ENCODE measurements at regions not wholly inside any gene's neighbourhood (a gene's known extent, or its start where the extent isn't known, plus 50 kb on each side); places are given as distances from the start of the nearest gene placed in this dataset.

DNA sequence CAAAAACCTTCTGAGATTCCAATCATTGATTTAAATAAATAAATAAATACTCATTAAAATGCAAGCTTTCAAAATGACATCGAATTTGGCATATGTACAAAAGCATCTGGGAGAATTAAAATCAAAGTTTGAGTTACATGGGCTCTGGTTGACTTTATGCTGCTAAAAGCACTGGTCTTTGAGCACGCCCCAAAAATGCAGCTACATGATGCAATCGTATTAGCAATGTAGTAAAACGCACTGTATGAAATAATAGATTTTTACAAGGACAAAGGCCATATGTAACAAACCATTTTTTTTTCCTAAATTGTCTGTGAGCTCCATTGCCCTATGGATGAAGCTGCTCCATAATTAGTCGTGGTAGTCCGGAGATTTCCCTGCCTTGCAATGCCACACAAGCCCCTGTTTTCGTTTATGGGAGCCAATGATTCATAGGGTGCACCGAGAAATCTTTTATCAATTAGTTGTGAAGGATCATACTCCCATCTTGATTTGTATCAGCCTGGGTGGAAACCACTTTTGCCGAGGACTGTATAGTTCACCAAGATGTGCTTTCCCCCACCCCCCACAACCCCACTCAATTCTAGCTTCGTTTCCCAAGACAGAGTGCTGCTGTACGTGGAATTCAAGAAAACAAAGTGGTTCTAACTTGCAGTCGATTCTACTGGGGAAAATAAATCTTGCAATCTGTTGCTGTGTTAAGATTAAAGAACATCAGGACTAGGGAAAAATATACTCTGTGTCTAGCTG lies 268.4 kb downstream of the IRS1 start:
- H3K9me3 ChIP-seq, result no peaks in the 10 kb centered on the region
- DNase-seq, result no peak
- intact Hi-C loops (cut with DNase I), result no loop called here
- no peak for TF ChIP-seq CTCF (IDR thresholded peaks at IDR 0.05)
- H3K4me1 ChIP-seq, result no peaks in the 10 kb centered on the region
- no peak overlapping the region for H3K27ac ChIP-seq
- H3K27me3 ChIP-seq (ENCODE audit: low read depth), result no peaks in the 10 kb centered on the region
- no peaks in the 10 kb centered on the region for H3K36me3 ChIP-seq
- ATAC-seq, result no peak
- no peak overlapping the region for H3K4me3 ChIP-seq

GRCh38 chr2:226529556-226529955 lies 270.1 kb downstream of the IRS1 start:
- Histone ChIP-seq H3K4me3 (no peak overlapping the region), H3K36me3 (no peaks in the 10 kb centered on the region), H3K27me3 (ENCODE audit: low read depth) (no peaks in the 10 kb centered on the region), H3K27ac (no peak overlapping the region), H3K4me1 (no peaks in the 10 kb centered on the region), H3K9me3 (no peaks in the 10 kb centered on the region)
- TF ChIP-seq CTCF (IDR thresholded peaks at IDR 0.05), result no peak
- ATAC-seq (no peak), DNase-seq (no peak)
- intact Hi-C loops (cut with DNase I), result no loop called here

DNA sequence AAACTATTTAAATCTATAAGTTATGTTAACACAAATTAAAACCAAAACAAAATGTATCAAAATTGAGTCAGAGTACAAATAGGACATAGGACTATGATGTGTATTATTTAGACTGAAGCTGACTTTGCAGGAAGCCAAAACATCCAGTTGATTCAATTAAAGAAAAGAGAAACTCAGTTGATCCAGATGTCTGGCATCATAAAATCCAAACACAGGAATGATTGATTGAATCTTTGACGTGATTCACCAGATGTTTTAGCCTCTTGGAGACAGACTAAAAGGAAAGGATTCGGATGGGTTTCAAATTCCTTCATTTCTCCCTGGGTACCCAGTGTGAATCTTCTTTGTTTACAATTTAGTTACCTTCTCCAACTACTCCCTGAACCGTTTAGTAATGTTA lies 272.9 kb downstream of the IRS1 start:
- H3K27ac ChIP-seq, result no peak overlapping the region
- DNase-seq (no peak), ATAC-seq (no peak)
- H3K9me3 ChIP-seq, result no peaks in the 10 kb centered on the region
- intact Hi-C loops (cut with DNase I), result no loop called here
- H3K36me3 ChIP-seq, result no peaks in the 10 kb centered on the region
- no peak for TF ChIP-seq CTCF (IDR thresholded peaks at IDR 0.05)
- no peaks in the 10 kb centered on the region for H3K27me3 ChIP-seq (ENCODE audit: low read depth)
- H3K4me1 ChIP-seq, result no peaks in the 10 kb centered on the region
- no peak overlapping the region for H3K4me3 ChIP-seq

DNA sequence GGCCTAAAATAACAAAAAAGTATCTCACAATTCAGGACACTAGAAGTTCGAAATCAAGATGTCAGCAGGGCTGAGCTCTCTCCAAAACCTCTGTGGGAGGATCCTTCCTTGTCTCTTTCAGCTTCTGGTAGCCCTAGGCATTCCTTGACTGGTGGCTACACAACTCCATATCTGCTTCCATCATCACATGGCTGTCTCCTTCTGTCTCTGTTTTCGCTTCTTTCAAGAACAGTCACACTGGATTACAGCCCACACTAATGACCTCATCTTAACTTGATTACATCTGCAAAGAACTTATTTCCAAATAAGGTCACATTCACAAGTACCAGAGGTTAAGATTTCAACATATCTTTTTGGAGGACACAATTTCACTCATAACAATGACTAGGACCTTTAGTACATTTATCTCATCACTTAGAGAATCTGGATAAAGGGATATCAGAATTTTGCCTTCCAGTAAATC lies 275.2 kb downstream of the IRS1 start:
- peak overlapping the region; percentile 32 for H3K27ac ChIP-seq
- intact Hi-C loops (cut with DNase I), result no loop called here
- H3K4me1 ChIP-seq, result no peaks in the 10 kb centered on the region
- H3K36me3 ChIP-seq, result no peaks in the 10 kb centered on the region
- H3K9me3 ChIP-seq, result no peaks in the 10 kb centered on the region
- no peak overlapping the region for H3K4me3 ChIP-seq
- ATAC-seq, result peak in 1 of 2 donors; percentile 46
- no peak for DNase-seq
- TF ChIP-seq CTCF (IDR thresholded peaks at IDR 0.05), result no peak
- no peaks in the 10 kb centered on the region for H3K27me3 ChIP-seq (ENCODE audit: low read depth)

DNA sequence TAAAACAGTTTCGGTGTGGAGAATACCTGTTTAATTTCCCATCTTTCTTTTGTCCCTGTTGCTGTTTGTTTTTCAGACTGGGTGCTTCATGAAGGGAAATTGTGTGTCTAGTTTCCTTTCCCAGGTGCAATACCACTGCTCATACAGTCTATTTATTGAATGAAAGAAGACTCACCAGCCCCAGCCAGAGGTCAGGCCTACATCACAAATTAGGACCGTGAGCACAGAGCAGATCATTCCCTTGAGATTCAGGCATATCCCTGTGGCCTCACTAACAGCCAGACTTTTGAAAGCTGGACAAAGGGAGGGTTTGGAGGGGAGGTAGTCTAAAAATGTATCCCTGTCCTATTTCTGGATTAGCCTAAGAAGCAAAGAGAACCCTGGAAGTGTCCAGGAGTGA lies 278.9 kb downstream of the IRS1 start:
- no peak for DNase-seq
- intact Hi-C loops (cut with DNase I), result no loop called here
- no peak for ATAC-seq
- Histone ChIP-seq H3K9me3 (no peaks in the 10 kb centered on the region), H3K4me1 (no peaks in the 10 kb centered on the region), H3K27me3 (ENCODE audit: low read depth) (no peaks in the 10 kb centered on the region), H3K36me3 (no peaks in the 10 kb centered on the region), H3K4me3 (no peak overlapping the region), H3K27ac (no peak overlapping the region)
- no peak for TF ChIP-seq CTCF (IDR thresholded peaks at IDR 0.05)
